Fibroblast of the aortic adventitia (primary cell): ENCODE measurements at regions not wholly inside any gene's neighbourhood (a gene's known extent, or its start where the extent isn't known, plus 50 kb on each side); places are given as distances from the start of the nearest gene placed in this dataset.

Source experiments
- DNase-seq: peaks from one replicate; pipeline ENCODE4 v3.0.0-alpha.2; 2010; ENCODE audit warnings: low read depth
- H3K4me3 ChIP-seq: 2 replicates; pipeline ENCODE4 v1.5.1; 2011; ENCODE audit warnings: low read depth, mild to moderate bottlenecking, control low read depth, low read length, moderate library complexity
- CTCF ChIP-seq: IDR thresholded peaks from 2 replicates; pipeline ENCODE4 v1.5.1; 2011; ENCODE audit warnings: mild to moderate bottlenecking, low read length, control low read depth, inconsistent platforms; ENCODE audit not compliant: insufficient read depth

GRCh38 chr9:108609227-108609896, 246.4 kb downstream of the ACTL7B start:
- TF ChIP-seq CTCF: no peak
- no peak for DNase-seq
- H3K4me3 ChIP-seq: no peak overlapping the region

- no peak for DNase-seq
- TF ChIP-seq CTCF: no peak
- H3K4me3 ChIP-seq: no peak overlapping the region
Observed at GRCh38 chr9:108607607-108608006, 248.2 kb downstream of the ACTL7B start.

GRCh38 chr9:108606401-108606800, 249.4 kb downstream of the ACTL7B start:
- DNase-seq: peak; percentile 13
- no peak for TF ChIP-seq CTCF
- no peak overlapping the region for H3K4me3 ChIP-seq

GRCh38 chr9:108603141-108603540, 252.6 kb downstream of the ACTL7B start:
- no peak for DNase-seq
- TF ChIP-seq CTCF: no peak
- no peak overlapping the region for H3K4me3 ChIP-seq

GRCh38 chr9:108600896-108601295, 254.9 kb downstream of the ACTL7B start:
- TF ChIP-seq CTCF: no peak
- DNase-seq: no peak
- H3K4me3 ChIP-seq: no peak overlapping the region

- no peak overlapping the region for H3K4me3 ChIP-seq
- no peak for DNase-seq
- TF ChIP-seq CTCF: no peak
Observed at GRCh38 chr9:108599571-108599970, 256.2 kb downstream of the ACTL7B start.

GRCh38 chr9:108591121-108591520, 264.7 kb downstream of the ACTL7B start:
- TF ChIP-seq CTCF: no peak
- DNase-seq: no peak

More at GRCh38 chr9:108591121-108591520, 264.7 kb downstream of the ACTL7B start:
- H3K4me3 ChIP-seq: no peak overlapping the region
